Lower leg skin (tissue), 3 donors: ENCODE measurements at regions not wholly inside any gene's neighbourhood (a gene's known extent, or its start where the extent isn't known, plus 50 kb on each side); places are given as distances from the start of the nearest gene placed in this dataset.

Experiments used
- POLR2A ChIP-seq, 2 donors: fragments of 450-650 bp; IDR thresholded peaks; one replicate each; pipeline ENCODE4 v1.6.1; 2016 to 2017; ENCODE audit warnings: antibody characterized with exemption in 2 of 2, mild to moderate bottlenecking in 1 of 2, moderate library complexity in 1 of 2
- TF ChIP-seq, protein P1 (sequence below), 3 donors: fragments of 450-650 bp; IDR thresholded peaks; one replicate each; pipeline ENCODE4 v1.5.1; 2016; ENCODE audit warnings: antibody characterized with exemption in 3 of 3, mild to moderate bottlenecking in 3 of 3, moderate library complexity in 2 of 3

DNA sequence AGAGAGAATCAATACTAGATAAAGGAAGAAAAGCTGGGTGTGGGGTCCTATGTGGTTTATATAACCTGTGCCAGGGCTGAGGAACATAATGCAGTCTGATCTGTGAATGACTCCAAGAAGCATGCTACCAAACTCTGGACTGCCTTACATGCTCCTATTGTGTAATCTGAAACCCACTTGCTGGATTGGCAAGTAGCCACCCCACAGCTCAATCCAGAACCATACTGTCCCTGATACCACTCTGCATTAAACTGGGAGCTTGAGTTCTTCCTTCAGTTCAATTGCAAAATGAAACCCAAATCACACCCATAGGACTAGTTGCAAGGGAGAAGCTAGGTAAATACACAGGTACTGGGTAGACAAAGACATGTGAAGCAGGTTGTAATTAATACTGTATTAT is 115.4 kb upstream of the NEGR1 start:
- TF ChIP-seq, protein P1, sequence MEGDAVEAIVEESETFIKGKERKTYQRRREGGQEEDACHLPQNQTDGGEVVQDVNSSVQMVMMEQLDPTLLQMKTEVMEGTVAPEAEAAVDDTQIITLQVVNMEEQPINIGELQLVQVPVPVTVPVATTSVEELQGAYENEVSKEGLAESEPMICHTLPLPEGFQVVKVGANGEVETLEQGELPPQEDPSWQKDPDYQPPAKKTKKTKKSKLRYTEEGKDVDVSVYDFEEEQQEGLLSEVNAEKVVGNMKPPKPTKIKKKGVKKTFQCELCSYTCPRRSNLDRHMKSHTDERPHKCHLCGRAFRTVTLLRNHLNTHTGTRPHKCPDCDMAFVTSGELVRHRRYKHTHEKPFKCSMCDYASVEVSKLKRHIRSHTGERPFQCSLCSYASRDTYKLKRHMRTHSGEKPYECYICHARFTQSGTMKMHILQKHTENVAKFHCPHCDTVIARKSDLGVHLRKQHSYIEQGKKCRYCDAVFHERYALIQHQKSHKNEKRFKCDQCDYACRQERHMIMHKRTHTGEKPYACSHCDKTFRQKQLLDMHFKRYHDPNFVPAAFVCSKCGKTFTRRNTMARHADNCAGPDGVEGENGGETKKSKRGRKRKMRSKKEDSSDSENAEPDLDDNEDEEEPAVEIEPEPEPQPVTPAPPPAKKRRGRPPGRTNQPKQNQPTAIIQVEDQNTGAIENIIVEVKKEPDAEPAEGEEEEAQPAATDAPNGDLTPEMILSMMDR (IDR thresholded peaks at IDR 0.05) = no peak
- TF ChIP-seq POLR2A (IDR thresholded peaks at IDR 0.05) = no peak
